GM12878 (cell line): ENCODE measurements at regions not wholly inside any gene's neighbourhood (a gene's known extent, or its start where the extent isn't known, plus 50 kb on each side); places are given as distances from the start of the nearest gene placed in this dataset.

ENCODE experiments used
- ATAC-seq: fragments of 200-7000 bp; cut with Tn5 transposase; 3 replicates; pipeline ENCODE4 v1.9.1; 2020; ENCODE audit warnings: mild to moderate bottlenecking, moderate library complexity
- BruUV-seq: library from RNA; stranded (reverse); fragments of 400-500 nt; replicated peaks from 2 replicates; lab custom pipeline; 2021; lab: Mats Ljungman, UMichigan
- CTCF ChIA-PET: fragments of 300-600 bp; sonication (Branson Sonifier 250); formaldehyde crosslinking; extraction: SDS; loops from one replicate; lab custom pipeline; 2021; ENCODE audit warnings: inconsistent platforms; lab: Yijun Ruan, JAX
- POLR2A ChIA-PET: fragments of 350-600 bp; formaldehyde crosslinking; extraction: SDS; loops from one replicate; lab custom pipeline; 2021; ENCODE audit warnings: inconsistent platforms; lab: Charles Lee
- RAD21 ChIA-PET: fragments of 300-600 bp; sonication (Branson Sonifier 250); formaldehyde crosslinking; loops from one replicate; lab custom pipeline; 2023; ENCODE audit warnings: antibody characterized with exemption; ENCODE audit not compliant: unreplicated experiment; lab: Charles Lee
- SMC1A ChIA-PET: fragments of 300-600 bp; sonication (Branson Sonifier 250); formaldehyde crosslinking; loops from one replicate; lab custom pipeline; 2023; ENCODE audit not compliant: unreplicated experiment, uncharacterized antibody; lab: Charles Lee
- DNase-seq: peaks from one replicate; pipeline ENCODE4 v3.0.0-alpha.2; 2011; ENCODE audit warnings: low read depth, low spot score
- FAIRE-seq: peaks from 3 replicates; lab custom pipeline; 2011; peaks lifted over from hg19 to GRCh38; lab: Jason Lieb, UNC
- H2AFZ ChIP-seq: 2 replicates; pipeline ENCODE4 v1.6.0; 2011; ENCODE audit warnings: low read depth, low read length, control low read depth; ENCODE audit not compliant: control insufficient read depth
- H3K27ac ChIP-seq: 2 replicates; pipeline ENCODE4 v1.5.1; 2011; ENCODE audit warnings: control low read depth; ENCODE audit not compliant: control insufficient read depth, insufficient read depth
- H3K27me3 ChIP-seq, 2 experiments: replicated peaks in 1 of 2; 2 replicates each; pipeline versions ENCODE4 v1.6.0 to v1.6.1; 2011; ENCODE audit warnings: low read length in 1 of 2; ENCODE audit not compliant: control insufficient read depth in 2 of 2, insufficient read depth in 2 of 2
- H3K36me3 ChIP-seq, 2 experiments: 2 replicates each; pipeline ENCODE4 v1.5.1; 2011; ENCODE audit warnings: low read length in 1 of 2; ENCODE audit not compliant: control insufficient read depth in 2 of 2, insufficient read depth in 2 of 2
- H3K4me1 ChIP-seq: 2 replicates; pipeline ENCODE4 v1.6.1; 2011; ENCODE audit warnings: mild to moderate bottlenecking, low read length, moderate library complexity, mixed read lengths; ENCODE audit not compliant: control insufficient read depth, insufficient read depth
- H3K4me2 ChIP-seq: 2 replicates; pipeline ENCODE4 v1.6.0; 2011; ENCODE audit warnings: control low read depth; ENCODE audit not compliant: control insufficient read depth, insufficient read depth
- H3K4me3 ChIP-seq: fragments of 200-600 bp; sonication (generic); 2 replicates; pipeline ENCODE4 v1.5.1; 2016
- H3K79me2 ChIP-seq: 2 replicates; pipeline ENCODE4 v1.6.0; 2011; ENCODE audit warnings: low read length; ENCODE audit not compliant: control insufficient read depth, insufficient read depth
- H3K9ac ChIP-seq: 2 replicates; pipeline ENCODE4 v1.8.0; 2011; ENCODE audit warnings: low read length, control low read depth, mixed read lengths; ENCODE audit not compliant: control insufficient read depth, insufficient read depth
- H3K9me3 ChIP-seq: replicated peaks from 3 replicates; pipeline ENCODE4 v1.5.1; 2011; ENCODE audit warnings: mild to moderate bottlenecking, low read length; ENCODE audit not compliant: control insufficient read depth, insufficient read depth
- H4K20me1 ChIP-seq: 2 replicates; pipeline ENCODE4 v1.6.0; 2011; ENCODE audit not compliant: control insufficient read depth, insufficient read depth
- ASH2L ChIP-seq: fragments of 300-600, 200-600 bp; sonication (generic); IDR thresholded peaks from 2 replicates; pipeline ENCODE4 v1.6.1; 2017; ENCODE audit warnings: low read depth, mild to moderate bottlenecking, borderline replicate concordance
- BHLHE40 ChIP-seq, 2 experiments: fragments of 450-650 bp in 1 of 2; IDR thresholded peaks; 2 replicates each; pipeline ENCODE4 v1.6.1; 2011 to 2017; ENCODE audit warnings: low read depth in 2 of 2, borderline replicate concordance in 1 of 2, improper control_type of control experiment in 1 of 2, low read length in 1 of 2, mild to moderate bottlenecking in 1 of 2
- MYB ChIP-seq: fragments of 150-350 bp; IDR thresholded peaks from 2 replicates; pipeline ENCODE4 v1.6.1; 2014; ENCODE audit warnings: mild to moderate bottlenecking, low read depth, low read length, borderline replicate concordance
- RAD21 ChIP-seq: IDR thresholded peaks from 2 replicates; pipeline ENCODE4 v1.6.1; 2011; ENCODE audit warnings: mild to moderate bottlenecking, low read depth, low read length, moderate library complexity; ENCODE audit not compliant: insufficient read depth
- TCF7 ChIP-seq: IDR thresholded peaks from 2 replicates; pipeline ENCODE4 v1.6.1; 2014; ENCODE audit warnings: antibody characterized with exemption, borderline replicate concordance
- YY1 ChIP-seq: IDR thresholded peaks from 2 replicates; pipeline ENCODE4 v1.6.1; 2011; ENCODE audit warnings: low read depth, mild to moderate bottlenecking, low read length
- WGBS: methylation state at CpG from one replicate; pipeline ENCODE4 v1.1.6; 2016; ENCODE audit warnings: low lambda C conversion rate; ENCODE audit not compliant: insufficient replicate concordance, insufficient coverage; ENCODE audit errors: missing lambda C conversion rate; 5-methylcytosine and 5-hydroxymethylcytosine counted together
- in situ Hi-C: fragments of 300-500 bp; cut with MboI; formaldehyde crosslinking; loops from 9 replicates; pipeline ENCODE4 v1.14.3; 2018; ENCODE audit warnings: mixed read lengths
- intact Hi-C: fragments of 100-400 bp; cut with micrococcal nuclease; formaldehyde crosslinking; loops from one replicate; pipeline ENCODE4 v1.14.2; 2022; ENCODE audit not compliant: unreplicated experiment
- TF ChIP-seq, protein P1 (sequence below): IDR thresholded peaks from 2 replicates; pipeline ENCODE4 v1.6.1; 2012; ENCODE audit warnings: low read depth, low read length, improper control_type of control experiment
- TF ChIP-seq, protein P2 (sequence below): IDR thresholded peaks from 2 replicates; pipeline ENCODE4 v1.6.1; 2012; ENCODE audit warnings: low read length, inconsistent platforms
- TF ChIP-seq, protein P3 (sequence below): fragments of 450-650 bp; IDR thresholded peaks from 2 replicates; pipeline ENCODE4 v1.6.1; 2017; ENCODE audit warnings: antibody characterized with exemption, mild to moderate bottlenecking, moderate library complexity
- TF ChIP-seq, protein P4 (sequence below): fragments of 450-650 bp; formaldehyde crosslinking; IDR thresholded peaks from 2 replicates; pipeline ENCODE4 v1.5.0; 2022; ENCODE audit warnings: mild to moderate bottlenecking, missing genetic modification characterization

GRCh38 chr9:87085073-87085472 is 137.8 kb upstream of the GAS1 start:
- ChIA-PET POLR2A (no interaction called here), CTCF (no interaction called here), RAD21 (no interaction called here), SMC1A (no interaction called here)
- no peak overlapping the region for H3K4me2 ChIP-seq
- no peaks in the 10 kb centered on the region for H3K79me2 ChIP-seq
- H2AFZ ChIP-seq, result no peak overlapping the region
- H3K4me1 ChIP-seq, result no peaks in the 10 kb centered on the region
- no peaks in the 10 kb centered on the region for H3K9me3 ChIP-seq
- no peak overlapping the region for H3K27ac ChIP-seq
- WGBS, result 50% methylated on average over 13 of the region's 27 CpGs
- TF ChIP-seq, protein P1, sequence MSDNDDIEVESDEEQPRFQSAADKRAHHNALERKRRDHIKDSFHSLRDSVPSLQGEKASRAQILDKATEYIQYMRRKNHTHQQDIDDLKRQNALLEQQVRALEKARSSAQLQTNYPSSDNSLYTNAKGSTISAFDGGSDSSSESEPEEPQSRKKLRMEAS, result no peak
- TF ChIP-seq MYB (no peak), YY1 (no peak), ASH2L (no peak), BHLHE40 (IDR thresholded peaks at IDR 0.05; ENCODE audit: borderline replicate concordance in 1 of 2, low read depth in 2 of 2, low read length in 1 of 2) (no peak), RAD21 (no peak), TCF7 (no peak)
- TF ChIP-seq, protein P2, sequence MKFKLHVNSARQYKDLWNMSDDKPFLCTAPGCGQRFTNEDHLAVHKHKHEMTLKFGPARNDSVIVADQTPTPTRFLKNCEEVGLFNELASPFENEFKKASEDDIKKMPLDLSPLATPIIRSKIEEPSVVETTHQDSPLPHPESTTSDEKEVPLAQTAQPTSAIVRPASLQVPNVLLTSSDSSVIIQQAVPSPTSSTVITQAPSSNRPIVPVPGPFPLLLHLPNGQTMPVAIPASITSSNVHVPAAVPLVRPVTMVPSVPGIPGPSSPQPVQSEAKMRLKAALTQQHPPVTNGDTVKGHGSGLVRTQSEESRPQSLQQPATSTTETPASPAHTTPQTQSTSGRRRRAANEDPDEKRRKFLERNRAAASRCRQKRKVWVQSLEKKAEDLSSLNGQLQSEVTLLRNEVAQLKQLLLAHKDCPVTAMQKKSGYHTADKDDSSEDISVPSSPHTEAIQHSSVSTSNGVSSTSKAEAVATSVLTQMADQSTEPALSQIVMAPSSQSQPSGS, result no peak
- TF ChIP-seq, protein P3, sequence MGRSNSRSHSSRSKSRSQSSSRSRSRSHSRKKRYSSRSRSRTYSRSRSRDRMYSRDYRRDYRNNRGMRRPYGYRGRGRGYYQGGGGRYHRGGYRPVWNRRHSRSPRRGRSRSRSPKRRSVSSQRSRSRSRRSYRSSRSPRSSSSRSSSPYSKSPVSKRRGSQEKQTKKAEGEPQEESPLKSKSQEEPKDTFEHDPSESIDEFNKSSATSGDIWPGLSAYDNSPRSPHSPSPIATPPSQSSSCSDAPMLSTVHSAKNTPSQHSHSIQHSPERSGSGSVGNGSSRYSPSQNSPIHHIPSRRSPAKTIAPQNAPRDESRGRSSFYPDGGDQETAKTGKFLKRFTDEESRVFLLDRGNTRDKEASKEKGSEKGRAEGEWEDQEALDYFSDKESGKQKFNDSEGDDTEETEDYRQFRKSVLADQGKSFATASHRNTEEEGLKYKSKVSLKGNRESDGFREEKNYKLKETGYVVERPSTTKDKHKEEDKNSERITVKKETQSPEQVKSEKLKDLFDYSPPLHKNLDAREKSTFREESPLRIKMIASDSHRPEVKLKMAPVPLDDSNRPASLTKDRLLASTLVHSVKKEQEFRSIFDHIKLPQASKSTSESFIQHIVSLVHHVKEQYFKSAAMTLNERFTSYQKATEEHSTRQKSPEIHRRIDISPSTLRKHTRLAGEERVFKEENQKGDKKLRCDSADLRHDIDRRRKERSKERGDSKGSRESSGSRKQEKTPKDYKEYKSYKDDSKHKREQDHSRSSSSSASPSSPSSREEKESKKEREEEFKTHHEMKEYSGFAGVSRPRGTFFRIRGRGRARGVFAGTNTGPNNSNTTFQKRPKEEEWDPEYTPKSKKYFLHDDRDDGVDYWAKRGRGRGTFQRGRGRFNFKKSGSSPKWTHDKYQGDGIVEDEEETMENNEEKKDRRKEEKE, result no peak
- TF ChIP-seq, protein P4, sequence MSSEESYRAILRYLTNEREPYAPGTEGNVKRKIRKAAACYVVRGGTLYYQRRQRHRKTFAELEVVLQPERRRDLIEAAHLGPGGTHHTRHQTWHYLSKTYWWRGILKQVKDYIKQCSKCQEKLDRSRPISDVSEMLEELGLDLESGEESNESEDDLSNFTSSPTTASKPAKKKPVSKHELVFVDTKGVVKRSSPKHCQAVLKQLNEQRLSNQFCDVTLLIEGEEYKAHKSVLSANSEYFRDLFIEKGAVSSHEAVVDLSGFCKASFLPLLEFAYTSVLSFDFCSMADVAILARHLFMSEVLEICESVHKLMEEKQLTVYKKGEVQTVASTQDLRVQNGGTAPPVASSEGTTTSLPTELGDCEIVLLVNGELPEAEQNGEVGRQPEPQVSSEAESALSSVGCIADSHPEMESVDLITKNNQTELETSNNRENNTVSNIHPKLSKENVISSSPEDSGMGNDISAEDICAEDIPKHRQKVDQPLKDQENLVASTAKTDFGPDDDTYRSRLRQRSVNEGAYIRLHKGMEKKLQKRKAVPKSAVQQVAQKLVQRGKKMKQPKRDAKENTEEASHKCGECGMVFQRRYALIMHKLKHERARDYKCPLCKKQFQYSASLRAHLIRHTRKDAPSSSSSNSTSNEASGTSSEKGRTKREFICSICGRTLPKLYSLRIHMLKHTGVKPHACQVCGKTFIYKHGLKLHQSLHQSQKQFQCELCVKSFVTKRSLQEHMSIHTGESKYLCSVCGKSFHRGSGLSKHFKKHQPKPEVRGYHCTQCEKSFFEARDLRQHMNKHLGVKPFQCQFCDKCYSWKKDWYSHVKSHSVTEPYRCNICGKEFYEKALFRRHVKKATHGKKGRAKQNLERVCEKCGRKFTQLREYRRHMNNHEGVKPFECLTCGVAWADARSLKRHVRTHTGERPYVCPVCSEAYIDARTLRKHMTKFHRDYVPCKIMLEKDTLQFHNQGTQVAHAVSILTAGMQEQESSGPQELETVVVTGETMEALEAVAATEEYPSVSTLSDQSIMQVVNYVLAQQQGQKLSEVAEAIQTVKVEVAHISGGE (CRISPR knock-in tag), result no peak
- TF ChIP-seq, all 136 proteins: peak for 0
- Histone ChIP-seq H3K4me3 (no peak overlapping the region), H3K9ac (no peak overlapping the region), H3K36me3 (no peaks in the 10 kb centered on the region), H4K20me1 (no peaks in the 10 kb centered on the region), H3K27me3 (no peaks in the 10 kb centered on the region)
- no TSS peak for BruUV-seq
- in situ Hi-C loops (no loop called here), intact Hi-C loops (no loop called here)
- no peak for FAIRE-seq
- no peak for ATAC-seq
- DNase-seq, result no peak
